GM19455 (cell line): ENCODE measurements at regions not wholly inside any gene's neighbourhood (a gene's known extent, or its start where the extent isn't known, plus 50 kb on each side); places are given as distances from the start of the nearest gene placed in this dataset.
"Not testable (repeated sequence)": the region's sequence is repeated elsewhere in the genome, so short reads cannot be mapped to it uniquely, and the experiment has no call there.

Experiments used
- ATAC-seq: cut with Tn5 transposase; IDR thresholded peaks from one replicate; pipeline ENCODE4 v1.9.1; 2021; ENCODE audit not compliant: unreplicated experiment

DNA sequence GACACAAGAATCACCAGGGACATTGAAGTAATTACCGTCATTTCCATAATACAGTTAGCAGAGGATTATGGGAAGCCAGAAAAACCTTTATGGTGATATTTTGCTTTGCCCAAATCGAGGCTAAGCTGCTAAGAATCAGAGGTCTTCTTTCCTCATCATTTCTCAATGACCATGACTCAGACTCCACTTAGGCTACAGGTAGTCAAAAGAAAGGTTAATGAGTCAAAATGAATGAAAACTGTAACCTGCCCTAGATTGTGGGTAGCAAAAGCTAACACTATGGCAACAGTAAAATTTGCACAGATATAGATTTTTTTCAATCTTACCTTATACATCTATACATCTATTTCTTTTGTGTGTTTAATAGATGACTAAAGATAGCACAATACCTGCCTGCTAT lies 185.8 kb downstream of the CARTPT start:
- ATAC-seq: no peak

DNA sequence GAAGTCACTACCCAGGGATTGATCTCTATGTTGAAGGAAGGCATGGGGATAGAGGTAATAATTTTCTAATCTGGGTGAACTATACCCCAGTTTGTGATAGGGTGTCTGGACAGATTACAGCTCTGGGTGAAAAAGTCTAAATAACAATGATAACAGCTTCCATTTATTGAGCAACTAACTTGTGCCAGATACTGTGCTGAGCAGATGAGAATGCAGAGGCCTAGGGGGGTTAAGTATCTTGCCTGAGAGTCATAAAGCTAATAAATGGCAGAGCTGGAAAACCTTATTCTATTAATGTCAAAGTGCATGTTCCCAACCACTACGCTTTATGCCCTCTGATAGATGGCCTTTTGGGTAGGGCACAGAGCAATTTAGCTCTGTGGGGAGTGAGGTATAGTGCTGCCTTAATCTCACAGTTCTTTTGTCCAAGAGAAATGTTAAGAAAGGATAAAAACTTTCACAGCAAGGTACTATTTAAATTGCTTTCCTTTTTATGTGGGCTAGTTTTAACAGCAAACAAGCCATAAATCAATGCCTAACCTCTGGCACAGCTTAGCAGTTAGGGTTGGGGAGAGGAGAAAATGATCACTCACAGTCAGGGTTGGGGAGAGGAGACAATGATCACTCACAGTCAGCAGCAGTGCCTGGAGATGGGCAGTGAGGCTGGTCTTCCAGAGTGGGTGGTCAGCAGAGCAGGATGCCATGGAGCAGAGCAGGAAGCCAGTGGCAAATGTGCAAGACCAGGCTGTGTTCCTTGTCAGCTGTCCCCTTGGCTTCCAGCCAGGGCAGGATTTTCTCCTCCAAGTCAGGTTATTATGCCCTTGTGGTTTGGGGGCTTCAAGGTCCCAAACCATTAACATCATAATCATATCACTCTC lies 187.0 kb downstream of the CARTPT start:
- no peak for ATAC-seq

GRCh38 chr5:71907001-71907588 lies 188.0 kb downstream of the CARTPT start:
- no peak for ATAC-seq

- ATAC-seq: no peak
These were observed 188.6 kb downstream of the CARTPT start for GRCh38 chr5:71907608-71908145.

DNA sequence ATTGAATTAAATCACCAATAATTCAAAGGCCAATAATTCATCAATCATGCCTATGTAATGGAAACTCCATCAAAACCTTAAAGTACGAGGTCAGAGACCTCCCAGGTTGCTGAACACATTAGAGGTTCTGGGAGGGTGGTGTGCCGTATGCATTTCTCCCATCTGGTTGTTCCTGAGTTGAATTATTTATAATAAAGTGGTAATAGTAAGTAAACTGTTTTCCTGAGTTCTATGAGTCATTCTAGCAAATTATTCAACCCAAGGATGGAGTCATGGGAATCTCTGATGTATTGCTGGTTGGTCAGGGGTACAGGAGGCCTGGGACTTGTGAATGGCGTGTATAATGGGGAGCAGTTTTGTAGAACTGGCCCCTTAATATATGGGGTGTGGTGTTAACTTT lies 191.7 kb downstream of the CARTPT start:
- no peak for ATAC-seq

DNA sequence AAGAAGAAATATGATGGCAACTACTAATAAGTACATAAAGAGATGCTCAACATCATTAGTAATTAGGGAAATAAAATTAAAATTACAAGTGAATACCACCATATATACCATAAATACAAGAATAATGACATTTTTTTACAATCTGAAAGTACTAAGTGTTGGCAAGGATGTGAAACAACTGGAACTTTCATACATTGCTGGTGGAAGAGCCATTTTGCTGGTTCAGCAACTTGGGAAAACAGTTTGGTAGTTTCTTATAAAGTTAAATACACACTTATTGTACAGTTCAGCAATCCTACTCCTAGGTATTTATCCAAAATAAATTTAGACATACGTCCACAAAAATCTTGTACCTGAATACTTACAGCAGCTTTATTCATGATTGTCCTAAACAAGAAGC lies 192.9 kb downstream of the CARTPT start:
- ATAC-seq: no peak

- no peak for ATAC-seq
These were observed 193.0 kb upstream of the MAP1B start for GRCh38 chr5:71914281-71914680.

GRCh38 chr5:71922584-71923106 lies 184.6 kb upstream of the MAP1B start:
- no peak for ATAC-seq

GRCh38 chr5:71923755-71924154 lies 183.5 kb upstream of the MAP1B start:
- no peak for ATAC-seq

GRCh38 chr5:71924325-71924724 lies 182.9 kb upstream of the MAP1B start:
- ATAC-seq: no peak

DNA sequence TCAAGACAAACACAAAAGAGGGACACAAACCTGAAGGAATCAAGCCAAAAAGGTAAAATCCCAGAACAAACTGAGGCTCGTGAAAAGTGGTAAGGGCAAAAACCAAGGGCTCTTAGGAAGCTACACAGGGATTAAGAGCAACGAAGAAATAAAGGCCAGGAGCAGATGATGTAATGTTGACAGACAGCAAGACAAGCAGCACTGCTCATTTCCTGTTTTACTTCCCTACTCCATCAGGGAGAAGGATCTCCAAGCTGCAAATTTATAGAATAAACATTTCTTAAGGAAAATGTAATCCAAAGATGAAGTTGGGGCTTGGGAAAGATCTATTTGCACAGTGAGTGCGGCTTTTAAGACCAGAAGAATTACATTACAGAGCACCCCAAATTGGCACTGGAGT lies 182.3 kb upstream of the MAP1B start:
- ATAC-seq: no peak

DNA sequence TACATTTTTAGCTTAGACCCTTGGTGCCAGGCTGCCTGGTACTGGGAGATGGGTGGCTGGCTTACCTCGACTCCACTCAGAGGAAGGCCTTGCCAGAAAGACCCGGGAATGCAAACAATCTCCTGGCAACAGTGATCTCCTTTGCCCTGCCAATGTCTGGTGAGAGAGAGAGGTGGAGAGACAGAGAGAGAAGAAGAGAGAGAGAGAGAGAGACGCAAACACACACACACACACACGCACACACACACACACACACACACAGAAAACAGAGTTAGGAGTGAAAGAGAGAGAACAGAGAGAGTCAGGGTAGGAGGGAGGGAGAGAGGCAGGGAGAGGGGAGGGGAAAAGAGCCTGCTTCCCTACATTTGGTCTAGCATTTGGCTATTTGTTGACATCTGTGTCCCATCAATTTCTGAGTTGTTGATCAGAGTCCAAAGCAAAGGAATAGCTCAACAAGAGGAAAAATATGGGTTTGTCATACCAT lies 181.6 kb upstream of the MAP1B start:
- no peak for ATAC-seq

GRCh38 chr5:71929003-71929402 lies 178.3 kb upstream of the MAP1B start:
- ATAC-seq: no peak

DNA sequence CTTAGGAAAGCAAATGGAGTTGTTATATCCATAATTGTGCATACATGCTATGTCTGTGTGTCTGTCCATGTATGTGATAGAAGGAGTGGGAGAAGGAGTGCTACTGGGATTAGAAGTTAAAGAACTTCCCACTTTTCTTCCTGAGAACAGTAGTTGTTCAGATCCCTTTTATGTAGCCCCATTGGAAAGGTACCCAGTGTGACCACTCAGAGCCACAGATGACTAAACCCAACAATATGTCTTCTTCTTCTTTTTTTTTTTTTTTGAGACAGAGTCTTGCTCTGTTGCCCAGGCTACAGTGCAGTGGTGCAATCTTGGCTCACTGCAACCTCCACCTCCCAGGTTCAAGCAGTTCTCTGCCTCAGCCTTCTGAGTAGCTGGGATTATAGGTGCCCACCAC lies 176.7 kb upstream of the MAP1B start:
- ATAC-seq: not testable (repeated sequence)

DNA sequence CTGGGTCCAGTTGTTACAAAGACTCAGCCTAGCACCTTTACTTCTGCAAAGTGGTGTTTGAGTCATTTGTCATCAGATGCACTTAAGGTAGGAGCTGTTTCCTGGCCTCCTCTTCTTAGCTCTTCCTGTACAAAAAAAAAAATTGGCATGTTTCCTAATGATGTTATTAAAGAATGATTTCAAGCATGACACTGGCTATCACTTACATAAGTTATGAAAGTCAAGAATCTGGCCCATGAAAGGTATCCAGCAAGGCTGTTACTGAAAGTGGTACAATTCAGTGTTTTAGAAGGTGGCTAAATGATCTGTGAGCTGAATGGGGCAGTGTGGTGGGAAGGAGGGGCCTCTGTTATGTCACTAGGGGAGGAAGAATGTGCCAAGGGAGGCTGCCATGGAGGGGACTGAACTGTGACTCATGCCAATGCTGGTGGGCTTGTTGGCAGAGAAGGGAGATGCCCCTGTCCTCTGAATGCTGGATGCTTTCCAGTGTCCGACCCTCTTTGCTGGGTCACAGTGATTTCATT lies 175.1 kb upstream of the MAP1B start:
- no peak for ATAC-seq

- ATAC-seq: no peak
These were observed 174.5 kb upstream of the MAP1B start for GRCh38 chr5:71932655-71933338.

- ATAC-seq: no peak
These were observed 173.0 kb upstream of the MAP1B start for GRCh38 chr5:71934322-71934721.

DNA sequence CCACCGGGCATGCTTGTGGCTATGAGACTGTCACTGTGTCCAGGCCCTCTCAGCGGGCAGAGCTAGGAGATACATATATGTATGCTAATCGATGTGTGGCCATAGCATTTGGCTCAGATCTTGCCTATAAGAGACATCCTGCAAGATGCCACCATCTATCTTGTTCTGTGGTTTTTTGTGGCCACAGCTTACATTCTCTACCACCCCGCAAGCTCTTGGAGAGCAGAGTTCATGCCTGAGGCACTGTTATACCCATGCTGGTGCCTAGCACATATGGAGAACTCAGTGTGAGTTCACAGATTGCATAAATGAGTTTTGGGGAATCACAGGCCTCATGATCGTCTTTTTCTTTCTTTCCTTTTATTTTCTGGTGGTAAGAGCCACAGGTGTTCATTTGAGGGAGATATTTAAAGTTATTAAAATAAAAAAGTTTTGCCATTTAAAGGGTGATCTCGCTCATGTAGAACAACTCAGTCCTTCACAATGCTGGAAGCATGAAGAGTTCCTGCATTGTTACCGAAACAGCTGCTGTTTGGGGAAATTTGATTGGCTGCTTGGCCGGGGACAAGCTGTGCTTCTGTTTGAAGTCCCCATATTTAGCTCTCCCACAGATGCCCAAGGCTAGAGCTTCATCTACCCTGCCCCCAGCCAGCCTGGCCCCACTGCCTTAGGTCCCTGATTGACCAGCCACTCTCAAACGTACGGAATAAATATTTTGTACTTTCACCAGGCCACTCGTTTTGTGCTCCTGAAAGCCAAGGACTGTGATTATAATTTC lies 169.2 kb upstream of the MAP1B start:
- no peak for ATAC-seq

DNA sequence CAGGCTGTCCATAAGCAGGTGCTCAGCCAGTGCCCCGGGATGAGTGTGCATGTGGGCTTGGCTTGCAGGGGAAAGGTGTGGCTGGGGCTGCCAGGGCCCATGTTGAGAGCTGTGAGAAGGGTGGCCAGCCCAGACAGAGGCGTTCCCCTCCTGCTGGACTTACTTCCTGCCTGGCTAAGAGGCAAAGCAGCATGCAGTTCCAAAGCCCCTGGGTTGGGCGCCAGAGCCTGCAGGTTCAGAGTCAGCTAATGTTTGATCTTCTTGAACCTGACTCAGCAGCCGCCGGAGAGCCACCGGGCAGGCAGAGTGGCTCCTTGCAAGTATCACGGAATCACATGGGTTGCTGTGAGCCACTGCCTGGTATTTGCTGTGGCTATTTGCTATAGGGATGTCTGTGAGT lies 168.4 kb upstream of the MAP1B start:
- no peak for ATAC-seq

DNA sequence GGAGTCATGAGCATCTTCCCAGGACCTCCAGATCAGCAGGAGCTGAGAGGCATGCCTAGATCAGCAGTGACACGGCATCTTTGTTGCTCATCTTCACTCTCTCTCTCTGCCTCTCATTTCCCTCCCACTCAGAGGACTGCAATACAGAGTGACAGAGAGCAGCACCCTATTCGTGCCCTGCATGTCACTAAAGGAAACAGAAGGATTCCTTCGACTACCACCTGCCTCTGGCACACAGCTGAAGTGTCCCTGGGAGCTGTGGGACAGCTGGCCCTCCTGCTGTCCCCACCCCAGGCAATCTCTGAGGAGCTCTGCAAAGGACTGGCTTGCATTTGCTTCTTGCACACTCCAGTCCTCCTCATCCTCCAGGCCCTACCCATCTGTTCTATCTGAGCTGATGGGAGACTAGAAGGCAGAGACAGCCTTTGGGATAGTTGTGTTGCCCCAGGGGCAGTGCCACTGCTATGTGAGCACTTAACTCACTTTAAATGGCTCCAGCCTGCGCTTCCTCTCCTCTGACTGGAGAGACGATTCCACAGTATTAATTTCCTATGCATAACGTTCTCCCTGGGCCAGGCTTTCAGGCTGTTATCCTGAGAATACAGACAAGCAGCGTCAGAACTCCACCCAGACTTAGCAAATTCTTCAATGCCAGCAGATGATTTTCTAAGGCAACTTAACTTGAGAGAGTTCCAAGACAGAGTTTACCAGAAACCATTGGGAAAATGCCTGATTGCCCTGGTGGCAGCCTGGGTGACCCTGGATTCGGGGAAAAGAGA lies 167.6 kb upstream of the MAP1B start:
- no peak for ATAC-seq
